ENCODE measurements at regions not wholly inside any gene's neighbourhood (a gene's known extent, or its start where the extent isn't known, plus 50 kb on each side); places are given as distances from the start of the nearest gene placed in this dataset.

GRCh38 chrX:69323786-69324720 lies 158.8 kb upstream of the PJA1 start:
- no peak for TF ChIP-seq ZNF768 (CRISPR knock-in tag; IDR thresholded peaks at IDR 0.05)
- TF ChIP-seq, protein P1, sequence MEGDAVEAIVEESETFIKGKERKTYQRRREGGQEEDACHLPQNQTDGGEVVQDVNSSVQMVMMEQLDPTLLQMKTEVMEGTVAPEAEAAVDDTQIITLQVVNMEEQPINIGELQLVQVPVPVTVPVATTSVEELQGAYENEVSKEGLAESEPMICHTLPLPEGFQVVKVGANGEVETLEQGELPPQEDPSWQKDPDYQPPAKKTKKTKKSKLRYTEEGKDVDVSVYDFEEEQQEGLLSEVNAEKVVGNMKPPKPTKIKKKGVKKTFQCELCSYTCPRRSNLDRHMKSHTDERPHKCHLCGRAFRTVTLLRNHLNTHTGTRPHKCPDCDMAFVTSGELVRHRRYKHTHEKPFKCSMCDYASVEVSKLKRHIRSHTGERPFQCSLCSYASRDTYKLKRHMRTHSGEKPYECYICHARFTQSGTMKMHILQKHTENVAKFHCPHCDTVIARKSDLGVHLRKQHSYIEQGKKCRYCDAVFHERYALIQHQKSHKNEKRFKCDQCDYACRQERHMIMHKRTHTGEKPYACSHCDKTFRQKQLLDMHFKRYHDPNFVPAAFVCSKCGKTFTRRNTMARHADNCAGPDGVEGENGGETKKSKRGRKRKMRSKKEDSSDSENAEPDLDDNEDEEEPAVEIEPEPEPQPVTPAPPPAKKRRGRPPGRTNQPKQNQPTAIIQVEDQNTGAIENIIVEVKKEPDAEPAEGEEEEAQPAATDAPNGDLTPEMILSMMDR (CRISPR knock-in tag; IDR thresholded peaks at IDR 0.05) = no peak
- TF ChIP-seq, protein P2, sequence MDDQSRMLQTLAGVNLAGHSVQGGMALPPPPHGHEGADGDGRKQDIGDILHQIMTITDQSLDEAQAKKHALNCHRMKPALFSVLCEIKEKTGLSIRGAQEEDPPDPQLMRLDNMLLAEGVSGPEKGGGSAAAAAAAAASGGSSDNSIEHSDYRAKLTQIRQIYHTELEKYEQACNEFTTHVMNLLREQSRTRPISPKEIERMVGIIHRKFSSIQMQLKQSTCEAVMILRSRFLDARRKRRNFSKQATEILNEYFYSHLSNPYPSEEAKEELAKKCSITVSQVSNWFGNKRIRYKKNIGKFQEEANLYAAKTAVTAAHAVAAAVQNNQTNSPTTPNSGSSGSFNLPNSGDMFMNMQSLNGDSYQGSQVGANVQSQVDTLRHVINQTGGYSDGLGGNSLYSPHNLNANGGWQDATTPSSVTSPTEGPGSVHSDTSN (CRISPR knock-in tag; IDR thresholded peaks at IDR 0.05; ENCODE audit: borderline replicate concordance) = no peak
- TF ChIP-seq EZH2 (conservative IDR thresholded peaks at IDR 0.05; ENCODE audit: low read depth, low read length) = no peak
- no peak for TF ChIP-seq ATF2 (CRISPR knock-in tag; IDR thresholded peaks at IDR 0.05)
- TF ChIP-seq CBX5 (CRISPR knock-in tag; IDR thresholded peaks at IDR 0.05; ENCODE audit: borderline replicate concordance) = no peak

Measured in HepG2 (cell line).